Large intestine (tissue), 3 donors: ENCODE measurements at regions not wholly inside any gene's neighbourhood (a gene's known extent, or its start where the extent isn't known, plus 50 kb on each side); places are given as distances from the start of the nearest gene placed in this dataset.

ENCODE experiments used
- DNase-seq, 2 donors: peaks; one replicate each; pipeline versions ENCODE4 v3.0.0 to v3.0.0-alpha.2; 2013
- H3K27ac ChIP-seq: one replicate; pipeline ENCODE4 v1.5.1; 2013; ENCODE audit warnings: low read length
- H3K27me3 ChIP-seq: 2 replicates; pipeline ENCODE4 v1.6.1; 2013; ENCODE audit warnings: low read length; ENCODE audit not compliant: control insufficient read depth, insufficient read depth
- H3K36me3 ChIP-seq: 2 replicates; pipeline ENCODE4 v1.6.1; 2013; ENCODE audit warnings: low read length; ENCODE audit not compliant: control insufficient read depth, insufficient read depth
- H3K4me1 ChIP-seq: one replicate; pipeline ENCODE4 v1.6.1; 2013; ENCODE audit warnings: low read length; ENCODE audit not compliant: control insufficient read depth, insufficient read depth
- H3K4me3 ChIP-seq: one replicate; pipeline ENCODE4 v1.5.1; 2013; ENCODE audit warnings: low read length
- H3K9me3 ChIP-seq: one replicate; pipeline ENCODE4 v1.6.1; 2013; ENCODE audit warnings: mild to moderate bottlenecking, low read depth, low read length, moderate library complexity; ENCODE audit not compliant: control insufficient read depth
- WGBS: methylation state at CpG from one replicate; pipeline ENCODE4 v1.1.5; 2013; ENCODE audit warnings: low lambda C conversion rate; ENCODE audit not compliant: insufficient coverage; 5-methylcytosine and 5-hydroxymethylcytosine counted together

- no CpG with 5 or more reads among the region's 1 CpG for WGBS
- DNase-seq = no peak
- H3K36me3 ChIP-seq = no peaks in the 10 kb centered on the region
- H3K4me1 ChIP-seq = no peaks in the 10 kb centered on the region
- no peaks in the 10 kb centered on the region for H3K9me3 ChIP-seq
- H3K27me3 ChIP-seq = peaks cover 2% of the 10 kb centered on the region
- no peak overlapping the region for H3K4me3 ChIP-seq
- no peak overlapping the region for H3K27ac ChIP-seq
Observed at GRCh38 chr17:71252436-71252835, 868.4 kb upstream of the SOX9 start.

DNA sequence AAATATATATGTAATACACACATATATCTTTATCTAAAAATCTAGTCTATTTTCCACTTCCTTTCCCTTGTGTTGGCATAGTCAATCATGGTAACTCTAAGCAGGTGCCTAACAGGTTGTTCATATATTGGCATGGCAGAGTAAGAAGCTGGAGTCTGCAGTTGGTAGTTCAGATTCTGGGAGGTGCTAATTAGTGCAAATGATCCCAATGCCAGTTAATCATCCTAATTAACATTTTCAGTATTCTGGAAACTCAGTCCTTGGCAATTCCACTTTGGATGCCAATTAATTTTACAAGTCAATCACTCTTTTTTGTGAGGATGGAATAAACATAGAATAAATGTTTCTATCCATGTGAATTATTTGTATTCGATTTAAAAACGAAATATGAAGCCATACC lies 863.7 kb upstream of the SOX9 start:
- Histone ChIP-seq H3K4me1 (no peaks in the 10 kb centered on the region), H3K36me3 (no peaks in the 10 kb centered on the region), H3K27me3 (no peaks in the 10 kb centered on the region), H3K4me3 (no peak overlapping the region), H3K27ac (no peak overlapping the region), H3K9me3 (no peaks in the 10 kb centered on the region)
- whole genome bisulfite sequencing = 88% methylated on average over 2 of the region's 2 CpGs
- no peak for DNase-seq

- Histone ChIP-seq H3K9me3 (no peaks in the 10 kb centered on the region), H3K27ac (no peak overlapping the region), H3K36me3 (no peaks in the 10 kb centered on the region), H3K27me3 (no peaks in the 10 kb centered on the region), H3K4me1 (no peaks in the 10 kb centered on the region), H3K4me3 (no peak overlapping the region)
- DNase-seq = no peak
- no CpG with 5 or more reads among the region's 6 CpGs for WGBS
Observed at GRCh38 chr17:71260366-71260940, 860.4 kb upstream of the SOX9 start.

- DNase-seq = no peak
- Histone ChIP-seq H3K36me3 (no peaks in the 10 kb centered on the region), H3K9me3 (peaks cover 3% of the 10 kb centered on the region), H3K27me3 (no peaks in the 10 kb centered on the region), H3K27ac (no peak overlapping the region), H3K4me1 (no peaks in the 10 kb centered on the region), H3K4me3 (no peak overlapping the region)
- no CpG with 5 or more reads among the region's 3 CpGs for WGBS
Observed at GRCh38 chr17:71262586-71262985, 858.2 kb upstream of the SOX9 start.

- Histone ChIP-seq H3K36me3 (no peaks in the 10 kb centered on the region), H3K4me1 (no peaks in the 10 kb centered on the region), H3K27ac (no peak overlapping the region), H3K4me3 (no peak overlapping the region), H3K27me3 (no peaks in the 10 kb centered on the region), H3K9me3 (peaks cover 3% of the 10 kb centered on the region)
- WGBS = no CpG with 5 or more reads among the region's 1 CpG
- DNase-seq = no peak
Observed at GRCh38 chr17:71267668-71268067, 853.2 kb upstream of the SOX9 start.

DNA sequence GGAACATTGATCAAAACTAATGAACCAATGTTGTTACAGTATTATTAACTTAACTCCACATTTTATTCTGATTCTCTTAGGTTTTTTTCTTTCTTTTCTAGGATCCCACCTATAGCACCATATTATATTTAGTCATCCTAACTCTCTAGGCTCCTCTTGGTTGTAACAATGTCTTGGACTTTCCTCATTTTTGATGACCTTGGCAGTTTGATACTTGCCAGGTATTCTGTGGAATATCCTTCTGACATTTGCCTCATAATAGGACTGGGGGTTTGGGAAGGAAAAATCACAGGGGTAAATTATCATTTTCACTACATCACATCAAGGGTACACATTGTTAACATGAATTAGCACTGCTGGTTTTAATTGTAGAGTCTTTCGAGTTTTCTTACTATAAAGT lies 851.6 kb upstream of the SOX9 start:
- H3K9me3 ChIP-seq = peaks cover 3% of the 10 kb centered on the region
- WGBS = no CpG with 5 or more reads among the region's 1 CpG
- no peak overlapping the region for H3K27ac ChIP-seq
- no peaks in the 10 kb centered on the region for H3K4me1 ChIP-seq
- H3K4me3 ChIP-seq = no peak overlapping the region
- no peaks in the 10 kb centered on the region for H3K27me3 ChIP-seq
- H3K36me3 ChIP-seq = no peaks in the 10 kb centered on the region
- DNase-seq = no peak

DNA sequence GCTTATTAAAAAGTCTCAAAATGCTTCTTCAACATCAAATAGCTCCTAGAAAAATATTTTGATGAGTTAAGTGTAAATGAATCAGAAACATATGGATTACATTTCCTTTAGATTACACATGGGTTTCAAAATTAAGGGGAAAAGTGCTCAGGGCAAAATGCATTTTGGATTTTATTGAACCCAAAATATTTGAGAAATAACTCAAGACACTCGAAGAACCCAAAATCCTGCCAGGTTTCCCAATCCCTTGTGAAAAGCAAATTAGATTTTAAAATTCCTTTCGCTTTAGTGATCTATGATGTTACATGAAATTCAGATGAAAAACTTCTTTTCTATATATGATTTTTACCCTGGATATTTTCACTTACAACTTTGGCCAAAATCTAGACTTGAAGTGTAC lies 847.4 kb upstream of the SOX9 start:
- 89% methylated on average over 1 of the region's 2 CpGs for WGBS
- H3K36me3 ChIP-seq = no peaks in the 10 kb centered on the region

GRCh38 chr17:71276079-71276478 lies 844.7 kb upstream of the SOX9 start:
- no peaks in the 10 kb centered on the region for H3K4me1 ChIP-seq
- no peak overlapping the region for H3K4me3 ChIP-seq
- H3K36me3 ChIP-seq = no peaks in the 10 kb centered on the region
- DNase-seq = no peak
- no peak overlapping the region for H3K27ac ChIP-seq
- no peaks in the 10 kb centered on the region for H3K27me3 ChIP-seq
- WGBS = 80% methylated on average over 4 of the region's 6 CpGs
- no peaks in the 10 kb centered on the region for H3K9me3 ChIP-seq

More for the DNA sequence above, 847.4 kb upstream of the SOX9 start:
- DNase-seq = no peak
- H3K27me3 ChIP-seq = no peaks in the 10 kb centered on the region
- no peaks in the 10 kb centered on the region for H3K9me3 ChIP-seq
- no peaks in the 10 kb centered on the region for H3K4me1 ChIP-seq
- H3K27ac ChIP-seq = no peak overlapping the region
- no peak overlapping the region for H3K4me3 ChIP-seq

DNA sequence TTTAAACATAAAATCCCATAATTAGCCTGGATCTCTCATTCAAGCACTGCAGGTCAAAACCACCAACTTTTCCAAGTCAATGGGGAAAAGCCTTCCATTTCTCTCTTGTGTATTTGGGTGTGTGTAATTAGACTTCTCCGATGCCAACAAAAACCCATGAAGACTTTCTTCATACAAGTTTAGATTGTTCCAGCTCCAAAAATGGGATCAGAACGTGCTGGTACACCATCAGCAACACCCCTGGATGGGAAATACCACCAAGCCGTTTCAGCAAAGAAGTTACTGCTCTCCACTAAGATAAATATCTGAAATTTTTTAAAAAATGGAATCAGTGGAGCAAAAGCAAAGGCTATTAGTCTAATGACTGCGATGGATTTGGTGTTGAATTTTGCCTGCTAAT lies 837.3 kb upstream of the SOX9 start:
- DNase-seq = no peak
- H3K27me3 ChIP-seq = peaks cover 2% of the 10 kb centered on the region
- no peaks in the 10 kb centered on the region for H3K4me1 ChIP-seq
- 83% methylated on average over 1 of the region's 4 CpGs for WGBS
- no peak overlapping the region for H3K27ac ChIP-seq
- no peaks in the 10 kb centered on the region for H3K9me3 ChIP-seq
- H3K36me3 ChIP-seq = no peaks in the 10 kb centered on the region
- no peak overlapping the region for H3K4me3 ChIP-seq

GRCh38 chr17:71284032-71284755 lies 836.6 kb upstream of the SOX9 start:
- H3K36me3 ChIP-seq = no peaks in the 10 kb centered on the region
- no peak overlapping the region for H3K27ac ChIP-seq
- no CpG with 5 or more reads among the region's 7 CpGs for WGBS
- no peak for DNase-seq
- no peak overlapping the region for H3K4me3 ChIP-seq
- H3K27me3 ChIP-seq = peaks cover 2% of the 10 kb centered on the region
- no peaks in the 10 kb centered on the region for H3K4me1 ChIP-seq
- H3K9me3 ChIP-seq = no peaks in the 10 kb centered on the region

- Histone ChIP-seq H3K27me3 (peaks cover 2% of the 10 kb centered on the region), H3K9me3 (no peaks in the 10 kb centered on the region), H3K4me3 (no peak overlapping the region), H3K36me3 (no peaks in the 10 kb centered on the region), H3K27ac (no peak overlapping the region), H3K4me1 (no peaks in the 10 kb centered on the region)
- no CpG with 5 or more reads among the region's 7 CpGs for WGBS
- DNase-seq = no peak
Observed at GRCh38 chr17:71286625-71287024, 834.2 kb upstream of the SOX9 start.
